OCI-LY7 (cell line): ENCODE measurements at regions not wholly inside any gene's neighbourhood (a gene's known extent, or its start where the extent isn't known, plus 50 kb on each side); places are given as distances from the start of the nearest gene placed in this dataset.

Source experiments
- BruUV-seq: library from RNA; stranded (reverse); fragments of 400-500 nt; replicated peaks from 2 replicates; lab custom pipeline; 2021; lab: Mats Ljungman, UMichigan
- CTCF ChIA-PET: fragments of 300-600 bp; sonication (Branson Sonifier 250); formaldehyde crosslinking; loops from one replicate; lab custom pipeline; 2022; ENCODE audit warnings: antibody characterized with exemption; ENCODE audit not compliant: unreplicated experiment; lab: Charles Lee
- POLR2A ChIA-PET: fragments of 300-600 bp; sonication (Branson Sonifier 250); formaldehyde crosslinking; loops from one replicate; lab custom pipeline; 2022; ENCODE audit warnings: antibody characterized with exemption; lab: Charles Lee
- DNase-seq: peaks from one replicate; pipeline ENCODE4 v3.0.0-alpha.2; 2015; ENCODE audit warnings: low spot score
- H2AFZ ChIP-seq: fragments of 200-600 bp; sonication (generic), shearing (Covaris generic); 2 replicates; pipeline ENCODE4 v1.6.1; 2014; ENCODE audit warnings: mild to moderate bottlenecking, antibody characterized with exemption, low read length, moderate library complexity
- H3K27ac ChIP-seq: fragments of 200-600 bp; sonication (generic); 2 replicates; pipeline ENCODE4 v1.5.1; 2014; ENCODE audit warnings: mixed run types, low read depth, mild to moderate bottlenecking, moderate library complexity, low read length, inconsistent platforms; ENCODE audit not compliant: poor library complexity, severe bottlenecking
- H3K36me3 ChIP-seq: fragments of 200-600 bp; sonication (generic); 2 replicates; pipeline ENCODE4 v1.6.1; 2014; ENCODE audit warnings: mild to moderate bottlenecking, antibody characterized with exemption, low read length, moderate library complexity, mixed read lengths; ENCODE audit not compliant: insufficient read depth
- H3K4me1 ChIP-seq: fragments of 200-600 bp; sonication (generic); 2 replicates; pipeline ENCODE4 v1.5.1; 2014; ENCODE audit warnings: mild to moderate bottlenecking, low read length; ENCODE audit not compliant: insufficient read depth, poor library complexity, severe bottlenecking
- H3K4me2 ChIP-seq: fragments of 200-600 bp; sonication (generic); 2 replicates; pipeline ENCODE4 v1.6.1; 2014; ENCODE audit warnings: mild to moderate bottlenecking, low read length
- H3K4me3 ChIP-seq: fragments of 200-600 bp; sonication (generic); 2 replicates; pipeline ENCODE4 v1.5.1; 2014; ENCODE audit warnings: mild to moderate bottlenecking, low read depth, low read length; ENCODE audit not compliant: poor library complexity, severe bottlenecking
- H3K79me2 ChIP-seq: fragments of 200-600 bp; sonication (generic); 2 replicates; pipeline ENCODE4 v1.6.1; 2016; ENCODE audit warnings: low read depth, mild to moderate bottlenecking, low read length, moderate library complexity, mixed read lengths; ENCODE audit not compliant: insufficient read depth
- H3K9me2 ChIP-seq: fragments of 200-600 bp; sonication (generic); 2 replicates; pipeline ENCODE4 v1.6.1; 2016; ENCODE audit warnings: mild to moderate bottlenecking, low read length, mixed read lengths; ENCODE audit not compliant: insufficient read depth
- H3K9me3 ChIP-seq: fragments of 200-600 bp; sonication (generic); 2 replicates; pipeline ENCODE4 v1.6.1; 2014; ENCODE audit warnings: mild to moderate bottlenecking, mixed run types, low read length, mixed read lengths
- H4K20me1 ChIP-seq: fragments of 200-600 bp; sonication (generic); 2 replicates; pipeline ENCODE4 v1.6.1; 2014; ENCODE audit warnings: mild to moderate bottlenecking, antibody characterized with exemption, low read length, moderate library complexity, mixed read lengths; ENCODE audit not compliant: insufficient read depth
- CTCF ChIP-seq: fragments of 200-600 bp; sonication (generic); conservative IDR thresholded peaks from 2 replicates; pipeline ENCODE4 v1.5.1; 2014; ENCODE audit warnings: mild to moderate bottlenecking, antibody characterized with exemption, low read length, moderate library complexity, mixed read lengths
- EZH2phosphoT487 ChIP-seq: fragments of 200-600 bp; sonication (generic); IDR thresholded peaks from 2 replicates; pipeline ENCODE4 v1.6.1; 2018; ENCODE audit warnings: low read depth, borderline replicate concordance, mild to moderate bottlenecking, mixed run types, antibody characterized with exemption, low read length, moderate library complexity, mixed read lengths
- intact Hi-C: fragments of 100-400 bp; cut with micrococcal nuclease; formaldehyde crosslinking; loops from one replicate; pipeline ENCODE4 v1.10.0; 2022; ENCODE audit not compliant: unreplicated experiment

DNA sequence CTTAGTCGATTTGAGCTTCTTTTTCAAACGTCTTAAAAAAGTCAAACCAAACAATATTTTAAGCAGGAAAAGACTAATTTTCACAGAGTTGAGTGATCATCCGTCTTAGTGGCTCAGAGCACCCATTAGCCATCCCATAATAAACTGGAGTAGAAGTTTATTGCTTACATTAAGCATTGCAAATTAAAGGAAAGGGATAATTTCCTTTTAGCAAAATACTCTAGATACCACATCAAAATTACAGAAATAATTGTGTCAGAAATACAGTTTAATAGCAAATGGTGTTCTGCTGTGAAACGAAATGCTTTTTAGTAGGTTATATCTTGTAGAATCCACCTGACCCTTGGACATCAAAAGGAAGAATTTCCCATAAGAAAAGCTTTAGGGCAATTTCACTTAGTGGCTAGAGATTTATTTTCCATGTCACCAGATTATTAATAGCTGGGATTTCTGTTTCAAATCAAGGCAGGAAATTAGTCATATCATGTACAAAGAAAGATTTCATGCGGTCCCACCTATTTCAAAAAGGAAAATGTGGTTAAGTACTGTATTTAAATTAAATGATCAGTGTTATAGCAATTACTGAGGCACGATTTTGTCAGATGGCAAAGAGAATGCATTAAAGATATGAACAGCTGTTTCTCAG, 96.2 kb downstream of the NPTX2 start:
- intact Hi-C loops = no loop called here
- Histone ChIP-seq H4K20me1 (no peaks in the 10 kb centered on the region), H3K36me3 (no peaks in the 10 kb centered on the region), H3K4me1 (peaks cover 11% of the 10 kb centered on the region), H3K9me2 (no peaks in the 10 kb centered on the region), H3K27ac (no peak overlapping the region), H3K4me3 (no peak overlapping the region), H3K4me2 (no peak overlapping the region), H3K9me3 (no peaks in the 10 kb centered on the region), H2AFZ (no peak overlapping the region; the same call in 1 of the 2 replicates), H3K79me2 (no peaks in the 10 kb centered on the region)
- DNase-seq = no peak
- ChIA-PET CTCF (no interaction called here), POLR2A (interaction anchor here (0.7 to 1.9 kb wide), 3 partner anchors 10 to 13 kb away, joined by 3 to 7 read pairs (median 7); no protein-coding TSS in a partner anchor)
- TF ChIP-seq CTCF (no peak), EZH2phosphoT487 (no peak)
- BruUV-seq = no TSS peak

DNA sequence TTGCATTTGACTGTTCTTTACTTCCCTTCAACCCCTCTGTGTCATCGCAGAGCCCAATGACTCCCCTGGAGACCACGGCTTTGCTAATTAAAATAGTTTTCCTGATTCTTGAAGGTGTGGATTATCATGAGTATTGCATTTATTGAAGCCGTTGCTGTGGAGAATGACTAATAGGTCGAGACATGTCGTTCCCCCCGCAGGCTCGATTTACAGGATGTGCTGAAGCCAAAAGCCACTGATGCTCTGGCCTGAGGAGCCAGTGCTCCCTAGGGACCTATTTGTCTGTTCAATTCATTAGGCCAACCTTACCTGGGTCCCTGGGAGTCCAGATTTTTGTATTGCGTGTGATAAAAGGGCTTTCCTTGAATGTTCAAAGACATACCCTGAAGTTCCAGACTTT, 102.3 kb downstream of the NPTX2 start:
- ChIA-PET POLR2A (no interaction called here), CTCF (no interaction called here)

More for the DNA sequence above, 102.3 kb downstream of the NPTX2 start:
- H3K79me2 ChIP-seq = no peaks in the 10 kb centered on the region
- no peak overlapping the region for H2AFZ ChIP-seq
- H3K36me3 ChIP-seq = no peaks in the 10 kb centered on the region
- no TSS peak for BruUV-seq
- H3K9me2 ChIP-seq = no peaks in the 10 kb centered on the region
- DNase-seq = no peak
- H3K4me2 ChIP-seq = no peak overlapping the region
- H3K4me3 ChIP-seq = no peak overlapping the region
- no peaks in the 10 kb centered on the region for H3K4me1 ChIP-seq
- intact Hi-C loops = no loop called here
- no peaks in the 10 kb centered on the region for H4K20me1 ChIP-seq
- no peaks in the 10 kb centered on the region for H3K9me3 ChIP-seq
- TF ChIP-seq EZH2phosphoT487 = no peak
- no peak for TF ChIP-seq CTCF
- H3K27ac ChIP-seq = no peak overlapping the region
